ENCODE measurements at regions not wholly inside any gene's neighbourhood (a gene's known extent, or its start where the extent isn't known, plus 50 kb on each side); places are given as distances from the start of the nearest gene placed in this dataset.

DNA sequence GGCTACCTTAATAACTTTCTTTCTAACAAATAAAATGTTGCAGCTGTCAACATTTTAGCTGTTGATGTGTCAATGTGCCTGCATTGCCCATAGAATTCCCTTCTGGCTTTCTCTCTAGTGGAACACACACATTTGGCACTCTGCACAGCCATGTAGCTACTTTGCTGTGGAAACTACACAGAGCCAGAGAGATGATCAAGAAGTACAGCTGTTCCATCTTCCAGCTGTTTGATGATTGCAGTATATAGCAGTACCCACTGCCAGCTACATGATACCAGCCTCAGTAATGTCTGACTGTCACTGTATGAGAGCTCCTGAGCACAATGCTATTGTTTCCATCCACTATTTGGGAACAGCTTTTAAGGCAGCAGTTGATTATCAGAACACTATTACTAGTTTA, 843.0 kb downstream of the PCDH17 start:
- TF ChIP-seq EP300 (IDR thresholded peaks at IDR 0.05) (no peak), POLR2AphosphoS5 (IDR thresholded peaks at IDR 0.05) (no peak), POLR2A (IDR thresholded peaks at IDR 0.05) (no peak)
- TF ChIP-seq, protein P1, sequence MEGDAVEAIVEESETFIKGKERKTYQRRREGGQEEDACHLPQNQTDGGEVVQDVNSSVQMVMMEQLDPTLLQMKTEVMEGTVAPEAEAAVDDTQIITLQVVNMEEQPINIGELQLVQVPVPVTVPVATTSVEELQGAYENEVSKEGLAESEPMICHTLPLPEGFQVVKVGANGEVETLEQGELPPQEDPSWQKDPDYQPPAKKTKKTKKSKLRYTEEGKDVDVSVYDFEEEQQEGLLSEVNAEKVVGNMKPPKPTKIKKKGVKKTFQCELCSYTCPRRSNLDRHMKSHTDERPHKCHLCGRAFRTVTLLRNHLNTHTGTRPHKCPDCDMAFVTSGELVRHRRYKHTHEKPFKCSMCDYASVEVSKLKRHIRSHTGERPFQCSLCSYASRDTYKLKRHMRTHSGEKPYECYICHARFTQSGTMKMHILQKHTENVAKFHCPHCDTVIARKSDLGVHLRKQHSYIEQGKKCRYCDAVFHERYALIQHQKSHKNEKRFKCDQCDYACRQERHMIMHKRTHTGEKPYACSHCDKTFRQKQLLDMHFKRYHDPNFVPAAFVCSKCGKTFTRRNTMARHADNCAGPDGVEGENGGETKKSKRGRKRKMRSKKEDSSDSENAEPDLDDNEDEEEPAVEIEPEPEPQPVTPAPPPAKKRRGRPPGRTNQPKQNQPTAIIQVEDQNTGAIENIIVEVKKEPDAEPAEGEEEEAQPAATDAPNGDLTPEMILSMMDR (IDR thresholded peaks at IDR 0.05), result no peak
- ATAC-seq (ENCODE audit: low FRiP score in 2 of 2), result no peak
- Histone ChIP-seq H3K9me3 (no peaks in the 10 kb centered on the region), H3K4me1 (no peaks in the 10 kb centered on the region), H3K27me3 (no peaks in the 10 kb centered on the region), H3K4me3 (no peak overlapping the region), H3K36me3 (no peaks in the 10 kb centered on the region), H3K27ac (no peak overlapping the region)
- DNase-seq, result no peak

DNA sequence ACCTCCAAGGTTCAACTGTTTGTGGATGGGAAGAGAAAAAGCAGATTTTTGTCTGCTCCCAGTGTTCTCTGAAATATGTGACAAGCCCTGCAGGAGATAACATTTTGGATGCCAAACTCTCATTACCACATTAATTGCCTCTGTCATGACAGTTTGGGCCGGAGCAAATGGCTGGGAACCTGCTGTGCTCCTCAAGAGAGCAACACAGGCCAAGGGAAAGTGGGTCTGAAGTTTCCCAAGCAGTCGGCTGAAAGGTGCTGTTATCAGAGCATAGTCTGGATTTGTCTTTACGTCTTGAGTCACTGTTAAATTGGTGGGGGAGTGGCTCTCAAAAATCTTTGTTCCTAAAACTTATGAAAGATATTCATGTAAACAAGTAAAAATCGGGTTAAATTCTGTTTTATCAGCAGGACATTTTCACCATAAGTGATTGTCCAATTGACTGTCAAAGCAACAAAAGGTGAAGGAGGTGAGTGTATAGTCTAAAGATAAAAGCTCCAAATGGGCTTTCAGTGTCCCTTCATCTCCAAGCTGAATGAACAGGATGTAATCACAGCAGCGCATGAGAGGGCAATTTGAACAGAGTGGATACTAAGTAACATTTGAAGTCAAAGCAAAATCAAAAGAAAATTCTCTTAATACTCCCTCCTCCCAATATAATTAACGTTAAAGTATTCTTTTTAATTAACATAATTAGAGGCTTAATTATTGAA, 844.8 kb downstream of the PCDH17 start:
- 54 to 62% methylated on average over 6 of the region's 6 CpGs for WGBS, 2 donors
- DNase-seq, result no peak
- TF ChIP-seq, protein P1 (IDR thresholded peaks at IDR 0.05), result no peak
- H3K9me3 ChIP-seq, result no peaks in the 10 kb centered on the region
- H3K27ac ChIP-seq, result no peak overlapping the region
- no peak for ATAC-seq (ENCODE audit: low FRiP score in 2 of 2)
- no peaks in the 10 kb centered on the region for H3K4me1 ChIP-seq
- H3K27me3 ChIP-seq, result no peaks in the 10 kb centered on the region
- H3K36me3 ChIP-seq, result no peaks in the 10 kb centered on the region
- no peak overlapping the region for H3K4me3 ChIP-seq

DNA sequence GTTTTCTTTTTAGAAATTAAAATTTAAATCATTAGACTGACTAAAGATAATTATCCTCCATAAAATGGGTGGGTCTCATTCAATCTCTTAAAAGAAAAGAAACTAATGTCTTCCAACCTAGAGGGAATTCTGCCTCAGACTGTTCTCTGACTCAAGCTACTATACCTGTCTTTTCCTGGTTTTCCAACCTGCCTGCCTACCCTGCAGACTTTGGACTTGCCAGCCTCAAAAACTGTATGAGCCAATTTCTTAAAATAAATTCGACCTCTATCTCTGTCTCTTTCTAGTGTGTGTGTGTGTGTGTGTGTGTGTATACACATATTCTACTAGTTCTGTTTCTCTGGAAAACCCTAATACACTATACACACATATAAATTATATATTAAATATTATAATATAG, 847.3 kb downstream of the PCDH17 start:
- Histone ChIP-seq H3K9me3 (no peaks in the 10 kb centered on the region), H3K27ac (no peak overlapping the region), H3K36me3 (no peaks in the 10 kb centered on the region), H3K4me3 (no peak overlapping the region), H3K27me3 (no peaks in the 10 kb centered on the region), H3K4me1 (no peaks in the 10 kb centered on the region)
- WGBS, 2 donors, result 75 to 78% methylated on average over 1 of the region's 1 CpG
- DNase-seq (no peak), ATAC-seq (ENCODE audit: low FRiP score in 2 of 2) (no peak)
- TF ChIP-seq POLR2AphosphoS5 (IDR thresholded peaks at IDR 0.05) (no peak), EP300 (IDR thresholded peaks at IDR 0.05) (no peak)
- TF ChIP-seq, protein P1 (IDR thresholded peaks at IDR 0.05), result no peak

DNA sequence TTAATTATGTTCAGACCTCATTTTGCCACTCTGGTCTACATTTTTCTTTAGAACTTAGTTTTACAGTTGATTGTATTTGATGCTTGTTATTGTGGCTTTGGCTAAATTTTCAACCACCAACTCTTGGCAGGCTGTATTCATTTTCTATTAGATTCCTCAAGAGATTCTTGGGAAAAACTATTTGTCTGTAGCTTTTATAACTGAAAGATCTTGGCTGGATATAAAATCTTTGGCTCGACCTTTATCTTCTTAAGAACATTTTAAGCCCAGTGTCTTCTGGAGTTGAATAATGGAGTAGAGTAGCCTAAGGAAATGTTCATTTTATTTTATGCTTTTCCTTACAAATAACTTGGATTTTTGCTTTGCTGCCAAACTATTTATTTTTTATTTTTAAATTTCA, 848.5 kb downstream of the PCDH17 start:
- Histone ChIP-seq H3K4me1 (no peaks in the 10 kb centered on the region), H3K36me3 (no peaks in the 10 kb centered on the region), H3K27ac (no peak overlapping the region), H3K9me3 (no peaks in the 10 kb centered on the region), H3K27me3 (no peaks in the 10 kb centered on the region), H3K4me3 (no peak overlapping the region)
- TF ChIP-seq EP300 (IDR thresholded peaks at IDR 0.05) (no peak), POLR2AphosphoS5 (IDR thresholded peaks at IDR 0.05) (no peak), POLR2A (IDR thresholded peaks at IDR 0.05) (no peak)
- TF ChIP-seq, protein P1 (IDR thresholded peaks at IDR 0.05), result no peak
- ATAC-seq (ENCODE audit: low FRiP score in 2 of 2), result no peak
- 70 to 74% methylated on average over 1 of the region's 1 CpG for WGBS, 2 donors
- no peak for DNase-seq

DNA sequence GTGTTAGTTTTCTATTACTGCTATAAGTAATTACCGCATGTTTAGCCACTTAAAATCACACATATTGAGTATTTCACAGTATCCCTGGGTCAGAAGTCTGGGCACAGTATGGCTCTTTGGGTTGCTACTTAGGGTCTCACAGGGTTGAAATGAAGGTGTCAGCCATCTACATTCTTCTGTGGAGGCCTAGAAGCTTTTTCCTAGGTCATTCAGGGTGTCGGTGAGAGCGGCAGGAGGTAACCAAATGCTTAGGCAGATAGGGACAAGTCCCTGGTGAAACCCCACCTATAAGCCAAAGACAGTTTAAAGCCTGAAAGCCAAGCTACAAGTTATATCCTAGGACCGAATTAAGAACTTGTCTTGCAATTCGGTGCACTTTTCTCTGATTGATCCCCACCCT, 856.7 kb downstream of the PCDH17 start:
- Histone ChIP-seq H3K36me3 (no peaks in the 10 kb centered on the region), H3K9me3 (no peaks in the 10 kb centered on the region), H3K4me3 (no peak overlapping the region), H3K4me1 (no peaks in the 10 kb centered on the region), H3K27me3 (no peaks in the 10 kb centered on the region), H3K27ac (no peak overlapping the region)
- TF ChIP-seq EP300 (IDR thresholded peaks at IDR 0.05), result no peak
- TF ChIP-seq, protein P1 (IDR thresholded peaks at IDR 0.05), result no peak
- no peak for TF ChIP-seq POLR2A (IDR thresholded peaks at IDR 0.05)
- TF ChIP-seq POLR2AphosphoS5 (IDR thresholded peaks at IDR 0.05), result no peak
- DNase-seq (no peak), ATAC-seq (ENCODE audit: low FRiP score in 2 of 2) (no peak)
- 92 to 95% methylated on average over 5 of the region's 5 CpGs for WGBS, 2 donors

Data from upper lobe of left lung (tissue), 6 donors.